CD1c-positive myeloid dendritic cell (primary cell): ENCODE measurements at regions not wholly inside any gene's neighbourhood (a gene's known extent, or its start where the extent isn't known, plus 50 kb on each side); places are given as distances from the start of the nearest gene placed in this dataset.

Experiments used
- DNase-seq: peaks from one replicate; pipeline ENCODE4 v3.0.0-alpha.2; 2016; ENCODE audit errors: extremely low spot score

DNA sequence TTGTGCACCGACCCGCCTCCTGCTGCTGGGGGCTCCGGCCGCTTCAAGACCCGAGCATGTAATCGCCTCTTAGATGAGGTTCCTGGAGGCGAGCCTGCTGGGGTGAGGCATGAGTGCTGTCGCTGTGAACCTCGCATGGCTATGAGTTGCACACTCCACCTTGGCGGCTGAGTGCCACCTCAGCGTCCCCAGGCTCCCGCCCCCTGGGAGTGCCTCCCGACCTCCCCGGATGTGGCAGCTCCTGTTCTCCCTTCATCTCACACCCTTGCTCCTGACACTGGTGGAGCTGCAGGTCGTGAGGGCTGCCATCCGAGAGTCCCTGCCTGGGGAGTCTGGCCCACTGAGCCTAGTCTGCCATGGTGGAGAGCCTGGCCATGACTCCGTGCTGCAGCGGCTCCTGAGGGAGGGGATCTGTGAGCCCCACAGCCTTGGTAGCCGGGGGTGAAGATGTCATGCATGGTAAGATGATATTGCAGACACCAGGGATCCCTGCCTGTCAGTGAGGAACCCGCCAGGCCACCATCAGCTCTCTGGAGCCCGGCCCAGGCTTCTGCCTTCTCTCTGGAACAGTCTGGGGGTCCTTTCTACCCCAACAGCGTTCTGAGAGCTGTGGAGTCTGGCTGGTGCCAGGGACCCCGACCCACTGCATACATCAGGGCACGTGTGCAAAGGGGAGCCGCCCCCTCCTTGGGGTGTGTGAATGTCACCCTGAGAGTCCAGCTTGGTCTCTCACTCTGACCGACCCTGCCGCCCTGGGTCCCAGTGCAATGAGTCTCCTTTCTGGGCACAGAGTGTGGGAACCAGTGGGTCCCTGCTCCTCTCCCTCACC, 61.6 kb upstream of the HS6ST1 start:
- no peak for DNase-seq

- DNase-seq = no peak
Observed at GRCh38 chr2:128380961-128381938, 62.6 kb upstream of the HS6ST1 start.

- no peak for DNase-seq
Observed at GRCh38 chr2:128384446-128384845, 65.8 kb upstream of the HS6ST1 start.

DNA sequence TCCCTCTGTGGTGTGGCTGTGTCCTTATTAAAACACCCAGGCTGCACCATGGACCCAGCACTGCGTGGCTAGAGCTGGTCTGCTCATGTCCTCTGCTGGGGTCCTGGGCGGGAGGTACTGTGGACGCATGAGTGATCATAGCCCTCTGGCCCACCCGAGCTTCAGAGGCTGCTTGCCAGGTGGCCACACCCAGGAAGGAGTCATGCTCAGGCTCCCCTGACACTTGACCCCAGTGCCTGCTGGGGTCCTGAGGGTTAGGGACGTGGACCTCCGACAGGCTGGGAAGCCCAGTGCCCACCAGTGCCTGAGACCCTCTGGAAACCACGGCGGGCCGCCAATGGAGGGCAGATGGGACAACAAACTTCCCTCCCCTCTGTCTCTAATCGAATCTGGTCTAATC, 66.3 kb upstream of the HS6ST1 start:
- DNase-seq = no peak

DNA sequence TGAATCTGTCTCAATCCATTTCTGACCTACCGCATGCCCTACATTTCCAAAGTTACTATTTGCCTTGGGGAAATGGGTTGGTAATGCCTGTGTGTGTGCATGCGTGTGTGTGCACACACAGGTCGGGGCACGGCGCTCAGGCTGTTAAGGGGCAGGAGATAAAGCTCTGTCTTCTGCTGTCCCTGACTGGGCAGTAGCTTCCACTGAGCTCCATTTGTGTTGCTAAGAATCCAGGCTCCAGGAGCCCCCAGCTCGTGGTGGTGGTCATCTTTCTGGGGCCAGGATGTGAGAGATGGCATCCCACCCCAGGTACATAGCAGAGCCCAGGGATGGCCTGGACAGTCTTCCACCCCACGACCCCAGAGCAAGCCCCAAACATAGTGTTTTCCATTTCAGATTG, 66.7 kb upstream of the HS6ST1 start:
- DNase-seq = no peak

- no peak for DNase-seq
Observed at GRCh38 chr2:128386066-128386465, 67.4 kb upstream of the HS6ST1 start.

GRCh38 chr2:128388499-128388941, 69.9 kb upstream of the HS6ST1 start:
- DNase-seq = no peak

GRCh38 chr2:128389388-128390086, 70.9 kb upstream of the HS6ST1 start:
- no peak for DNase-seq

- no peak for DNase-seq
Observed at GRCh38 chr2:128390256-128390990, 71.8 kb upstream of the HS6ST1 start.

- DNase-seq = no peak
Observed at GRCh38 chr2:128390991-128391630, 72.4 kb upstream of the HS6ST1 start.

DNA sequence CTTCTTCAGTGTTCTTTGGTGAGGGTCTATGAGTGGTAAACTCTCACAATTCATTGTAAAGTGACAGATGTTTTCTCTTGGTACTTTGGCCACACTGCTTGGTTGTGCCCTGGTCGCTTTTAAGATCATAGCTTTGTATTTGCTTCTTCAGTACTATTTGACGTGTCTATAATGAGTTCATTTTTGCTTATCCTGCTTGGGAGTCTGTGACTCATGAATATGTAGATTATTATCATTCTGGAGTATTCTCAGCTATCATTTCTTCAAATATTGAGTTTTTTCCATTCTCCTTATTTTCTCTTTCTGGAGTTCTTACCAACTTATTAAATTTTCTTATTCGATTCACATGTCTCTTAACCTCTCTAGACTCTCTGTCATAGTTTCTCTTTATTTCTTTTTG, 73.0 kb upstream of the HS6ST1 start:
- no peak for DNase-seq

- no peak for DNase-seq
Observed at GRCh38 chr2:128392207-128392606, 73.5 kb upstream of the HS6ST1 start.

- no peak for DNase-seq
Observed at GRCh38 chr2:128394007-128394730, 75.5 kb upstream of the HS6ST1 start.

GRCh38 chr2:128395196-128395595, 76.5 kb upstream of the HS6ST1 start:
- no peak for DNase-seq

GRCh38 chr2:128395640-128396499, 77.2 kb upstream of the HS6ST1 start:
- DNase-seq = no peak

DNA sequence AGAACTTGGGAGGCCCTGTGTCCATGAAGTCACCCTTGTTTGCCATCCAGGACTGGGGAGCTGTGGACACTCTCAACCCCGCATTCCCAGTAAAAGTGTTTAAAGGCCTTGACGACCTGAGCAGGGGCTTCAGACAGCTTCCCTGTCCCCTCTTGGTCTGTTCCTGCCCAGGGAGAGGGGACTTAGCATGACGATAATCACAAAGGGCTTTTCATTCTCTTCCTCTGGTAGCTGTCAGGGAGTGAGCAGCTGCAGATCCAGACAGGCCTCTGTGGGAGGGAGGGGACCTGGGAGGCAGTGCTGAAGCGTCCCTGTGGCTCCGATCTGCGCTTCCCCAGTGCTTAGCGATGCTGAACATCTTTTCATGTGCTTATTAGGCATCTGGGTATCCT, 77.8 kb upstream of the HS6ST1 start:
- DNase-seq = no peak

DNA sequence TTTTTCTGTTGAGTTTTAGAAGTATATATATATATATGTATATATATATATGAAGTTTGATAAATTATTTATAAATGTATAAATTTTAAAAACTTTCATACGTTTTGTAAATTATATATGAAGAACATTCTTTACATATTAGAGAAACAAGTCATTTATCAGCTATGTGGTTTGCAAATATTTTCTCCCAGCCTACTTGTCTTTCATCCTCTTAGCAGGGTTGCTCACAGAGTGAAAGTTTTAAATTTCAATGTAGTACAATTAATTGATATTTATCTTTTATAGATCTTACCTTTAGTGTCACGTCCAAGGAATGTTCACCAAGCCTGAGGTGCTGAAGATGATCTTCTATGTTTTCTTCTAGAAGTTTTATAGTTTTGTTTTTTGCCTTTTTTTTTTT, 78.3 kb upstream of the HS6ST1 start:
- DNase-seq = no peak

DNA sequence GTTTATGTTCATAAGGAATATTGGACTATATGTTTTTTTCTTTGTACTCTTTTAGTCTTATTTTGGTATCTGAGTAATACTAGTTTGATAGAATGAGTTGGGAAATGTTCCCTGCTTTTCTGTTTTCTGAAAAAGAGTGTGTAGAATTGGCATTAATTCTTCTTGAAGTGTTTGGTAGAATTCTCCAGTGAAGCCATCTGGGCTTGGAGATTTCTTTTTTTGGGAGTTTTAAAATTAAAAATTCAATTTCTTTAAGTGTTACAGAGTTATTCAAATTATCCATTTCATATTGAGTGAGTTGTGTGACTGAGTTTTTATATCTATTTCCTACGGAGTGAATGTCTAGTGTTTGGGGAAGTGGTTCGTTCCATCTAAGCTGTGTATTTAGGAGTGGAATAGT, 80.6 kb upstream of the HS6ST1 start:
- DNase-seq = no peak

GRCh38 chr2:128399690-128400291, 81.1 kb upstream of the HS6ST1 start:
- DNase-seq = no peak
